ENCODE measurements at regions not wholly inside any gene's neighbourhood (a gene's known extent, or its start where the extent isn't known, plus 50 kb on each side); places are given as distances from the start of the nearest gene placed in this dataset.

DNA sequence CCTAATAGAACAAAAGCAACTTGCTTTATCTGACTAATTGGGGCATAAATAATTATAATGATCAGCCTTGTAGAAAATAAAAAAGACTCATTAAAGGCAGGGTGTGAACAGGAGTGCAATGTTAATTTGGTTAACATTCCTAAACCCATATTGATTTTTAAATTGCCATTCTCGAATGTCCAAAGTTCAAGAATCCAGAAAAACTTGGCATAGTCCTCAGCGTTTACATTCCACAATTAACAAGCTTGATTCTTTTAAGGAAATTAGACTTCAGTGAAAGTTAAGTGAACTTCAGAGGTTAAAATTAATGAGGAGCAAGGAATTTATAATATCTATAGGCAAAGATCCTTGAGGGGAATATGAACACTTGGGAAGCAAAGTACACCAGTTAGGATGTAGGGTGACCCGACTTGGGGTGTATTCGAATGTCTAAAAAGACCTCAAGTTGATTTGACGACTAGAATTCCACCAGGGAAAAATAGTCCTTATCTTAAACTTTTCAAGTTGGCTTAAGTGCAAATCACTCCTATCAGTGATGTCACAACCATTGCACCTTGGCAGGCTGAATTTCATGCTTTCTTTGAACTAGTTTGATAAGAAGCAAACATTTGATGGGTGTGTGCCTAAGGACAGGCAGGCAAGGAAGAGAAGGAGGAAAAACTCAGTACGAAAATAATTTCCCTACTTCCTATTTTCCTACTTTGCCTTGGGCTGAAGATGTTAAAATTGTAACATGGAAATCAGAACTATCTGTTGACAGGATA is 830.4 kb upstream of the COBL start:
- TF ChIP-seq GATA3 (IDR thresholded peaks at IDR 0.05; ENCODE audit: low read depth, low read length) (no peak), GATA2 (IDR thresholded peaks at IDR 0.05; ENCODE audit: low read depth, low read length) (no peak)

DNA sequence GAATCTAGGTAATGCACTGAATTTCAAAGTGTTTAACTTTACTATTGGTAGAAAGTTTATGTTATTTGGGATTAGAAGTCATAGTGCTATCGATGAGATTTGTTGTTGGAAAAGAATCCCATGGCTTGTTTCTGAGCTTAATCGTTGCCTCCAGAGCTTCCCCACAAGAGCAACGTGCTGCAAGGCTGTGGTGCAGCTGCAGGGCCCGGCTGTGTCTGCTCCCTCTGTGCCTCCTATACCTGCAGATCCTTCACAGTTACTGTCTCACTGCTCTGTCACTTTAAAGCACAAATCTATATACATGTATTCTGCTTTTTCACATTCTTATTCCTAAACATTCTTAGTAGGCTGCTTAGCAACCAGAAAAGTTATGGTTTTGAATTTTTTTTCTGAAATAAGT is 826.6 kb upstream of the COBL start:
- TF ChIP-seq GATA3 (IDR thresholded peaks at IDR 0.05; ENCODE audit: low read depth, low read length), result no peak
- TF ChIP-seq GATA2 (IDR thresholded peaks at IDR 0.05; ENCODE audit: low read depth, low read length), result no peak

DNA sequence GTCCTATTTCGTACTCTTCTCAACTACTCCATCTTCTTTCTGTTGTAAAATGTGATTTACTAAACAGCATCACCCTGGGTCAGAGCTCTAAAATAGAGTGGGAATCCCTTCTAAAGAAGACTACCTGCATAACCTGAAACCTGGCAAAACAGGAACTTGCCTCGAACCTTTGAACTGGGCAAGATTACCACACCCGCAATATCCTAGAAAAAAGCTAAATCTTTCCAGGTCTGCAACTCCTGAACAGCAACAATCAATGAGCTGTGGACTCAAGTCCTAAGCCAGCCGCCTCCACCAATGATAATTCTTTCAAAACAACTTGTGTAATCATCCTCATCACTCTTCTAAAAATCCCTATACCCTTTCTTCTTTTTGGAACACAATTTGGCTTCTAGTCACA is 824.2 kb upstream of the COBL start:
- no peak for TF ChIP-seq GATA3 (IDR thresholded peaks at IDR 0.05; ENCODE audit: low read depth, low read length)
- no peak for TF ChIP-seq GATA2 (IDR thresholded peaks at IDR 0.05; ENCODE audit: low read depth, low read length)

DNA sequence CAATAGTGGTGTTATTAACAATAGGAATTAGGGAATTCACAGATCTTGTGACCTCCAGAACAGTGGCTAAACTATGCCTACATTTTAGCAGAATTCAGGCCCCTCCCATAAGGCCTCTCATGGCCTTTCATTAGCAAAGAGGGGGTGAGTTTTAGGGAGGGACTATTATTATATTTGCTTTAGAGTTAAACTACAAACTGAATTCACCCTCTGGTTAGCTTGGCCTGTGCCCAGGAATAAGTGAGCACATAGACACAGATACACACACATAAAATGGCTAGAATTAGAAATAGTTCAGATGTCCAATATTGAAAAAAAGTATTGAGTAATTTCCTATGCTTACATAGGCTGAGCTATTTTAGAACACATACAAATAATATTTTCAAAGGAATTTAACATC is 818.8 kb upstream of the COBL start:
- TF ChIP-seq GATA2 (IDR thresholded peaks at IDR 0.05; ENCODE audit: low read depth, low read length) (no peak), GATA3 (IDR thresholded peaks at IDR 0.05; ENCODE audit: low read depth, low read length) (no peak)

DNA sequence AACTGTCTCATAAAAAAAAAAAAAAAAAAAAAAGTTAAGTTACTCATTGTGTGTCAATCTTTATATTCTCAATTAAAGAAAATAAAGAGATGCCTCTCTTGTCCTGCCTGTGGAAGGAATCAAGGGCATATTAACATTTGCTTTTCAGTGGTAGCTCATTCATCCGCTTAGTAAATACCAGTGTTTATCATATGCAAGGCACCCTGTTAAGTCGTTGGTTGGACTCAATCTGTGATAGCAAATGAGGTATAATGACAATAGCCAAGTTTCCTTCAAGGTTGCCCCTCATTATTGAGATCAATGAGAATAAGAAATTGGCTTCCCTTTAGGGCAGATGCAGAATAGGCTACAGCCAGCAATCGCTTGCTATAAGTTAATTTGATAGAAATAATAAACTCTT is 812.7 kb upstream of the COBL start:
- no peak for TF ChIP-seq GATA3 (IDR thresholded peaks at IDR 0.05; ENCODE audit: low read depth, low read length)
- TF ChIP-seq GATA2 (IDR thresholded peaks at IDR 0.05; ENCODE audit: low read depth, low read length), result no peak

DNA sequence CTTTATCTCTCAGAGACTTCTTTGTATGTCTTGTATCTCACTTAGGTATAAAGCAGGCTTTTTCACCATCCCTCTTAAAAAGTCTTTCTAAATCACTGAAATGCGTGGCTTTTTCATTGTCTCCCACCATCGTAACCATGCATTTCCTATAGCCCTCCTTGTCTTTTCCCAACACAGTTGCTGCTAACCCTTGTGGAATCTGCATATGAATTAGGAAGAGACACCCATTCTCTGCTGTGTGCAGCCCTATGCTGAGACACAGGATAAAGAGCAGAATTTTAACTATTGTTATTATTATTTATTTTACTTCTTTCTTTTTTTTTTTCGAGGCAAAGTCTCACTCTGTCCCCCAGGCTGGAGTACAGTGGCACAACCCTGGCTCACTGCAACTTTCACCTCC is 804.3 kb upstream of the COBL start:
- TF ChIP-seq GATA3 (IDR thresholded peaks at IDR 0.05; ENCODE audit: low read depth, low read length) (no peak), GATA2 (IDR thresholded peaks at IDR 0.05; ENCODE audit: low read depth, low read length) (no peak)

DNA sequence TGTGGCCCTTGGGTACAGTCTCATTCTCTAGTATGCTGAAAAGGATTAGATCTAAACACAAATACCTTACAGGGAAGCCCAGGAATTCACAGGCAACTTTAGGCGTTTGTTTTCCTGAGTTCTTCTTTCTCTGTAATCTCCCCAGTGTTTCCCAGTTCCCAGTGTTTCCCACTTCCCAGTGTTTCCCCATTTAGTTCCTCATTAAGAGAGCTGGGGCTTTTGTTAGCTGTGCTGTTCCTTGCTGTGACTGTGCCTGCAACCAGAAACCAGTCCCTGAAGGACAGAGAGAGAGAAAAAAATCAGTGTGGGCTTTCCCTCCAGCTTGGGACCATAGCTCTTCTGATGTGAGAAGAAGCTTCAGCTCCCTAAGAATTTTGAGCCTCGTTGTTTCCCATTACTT is 802.9 kb upstream of the COBL start:
- TF ChIP-seq GATA3 (IDR thresholded peaks at IDR 0.05; ENCODE audit: low read depth, low read length) (no peak), GATA2 (IDR thresholded peaks at IDR 0.05; ENCODE audit: low read depth, low read length) (no peak)

DNA sequence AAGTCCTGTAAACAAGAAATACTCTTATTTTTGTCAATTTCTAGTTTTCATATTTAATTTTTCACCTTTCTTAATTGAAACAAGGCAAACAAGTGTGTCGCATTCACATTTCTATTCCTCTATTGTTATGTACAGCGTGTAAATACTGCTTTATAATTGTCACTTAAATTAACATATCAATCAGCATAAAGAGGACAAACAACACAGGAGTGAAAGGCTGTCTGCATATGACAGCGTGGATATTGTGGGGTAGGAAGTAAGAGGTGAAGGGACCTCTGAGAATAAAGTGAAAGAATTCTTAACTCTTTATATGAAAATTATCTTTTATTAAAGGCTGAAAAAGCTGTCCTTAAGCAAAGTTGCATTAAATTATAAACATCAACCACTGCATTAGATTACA is 797.9 kb upstream of the COBL start:
- TF ChIP-seq GATA2 (IDR thresholded peaks at IDR 0.05; ENCODE audit: low read depth, low read length) (no peak), GATA3 (IDR thresholded peaks at IDR 0.05; ENCODE audit: low read depth, low read length) (no peak)

DNA sequence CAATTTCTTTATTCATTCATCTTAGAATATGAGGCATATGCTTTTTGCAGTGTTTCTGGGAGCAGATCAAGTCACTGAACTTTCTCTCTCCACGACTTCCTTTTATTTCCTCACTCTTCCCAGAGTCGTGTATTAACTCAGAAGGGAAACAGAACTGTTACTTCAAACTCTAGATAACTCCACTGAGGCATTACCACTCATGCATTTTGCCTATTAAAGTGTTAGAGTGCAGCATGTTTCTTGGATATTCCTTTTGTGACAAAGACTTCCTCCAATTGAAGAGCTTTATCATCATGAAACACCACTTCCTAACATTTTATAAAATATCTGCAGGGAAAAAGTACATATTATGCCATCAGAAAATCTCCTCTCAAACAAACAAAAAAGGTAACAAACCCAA is 797.4 kb upstream of the COBL start:
- no peak for TF ChIP-seq GATA2 (IDR thresholded peaks at IDR 0.05; ENCODE audit: low read depth, low read length)
- no peak for TF ChIP-seq GATA3 (IDR thresholded peaks at IDR 0.05; ENCODE audit: low read depth, low read length)

DNA sequence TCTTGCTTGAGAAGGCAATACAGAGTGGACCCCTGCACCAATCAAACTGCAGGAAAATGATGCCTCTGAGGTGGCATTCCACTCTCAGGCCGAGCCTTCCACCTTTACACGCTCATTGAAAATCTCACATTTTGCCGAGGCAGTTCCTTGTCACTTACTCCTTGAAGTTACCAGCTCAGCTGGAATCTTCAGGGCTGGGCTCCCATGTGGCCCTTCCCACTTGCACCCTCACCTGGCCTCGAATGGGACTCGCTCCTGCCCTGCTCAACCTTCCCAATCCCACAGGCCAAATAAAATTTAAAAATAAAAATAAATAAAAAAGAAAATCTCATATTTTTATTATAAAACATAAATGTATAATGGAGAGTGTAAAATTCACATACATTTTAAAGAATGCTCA is 790.7 kb upstream of the COBL start:
- TF ChIP-seq GATA2 (IDR thresholded peaks at IDR 0.05; ENCODE audit: low read depth, low read length), result no peak
- no peak for TF ChIP-seq GATA3 (IDR thresholded peaks at IDR 0.05; ENCODE audit: low read depth, low read length)

DNA sequence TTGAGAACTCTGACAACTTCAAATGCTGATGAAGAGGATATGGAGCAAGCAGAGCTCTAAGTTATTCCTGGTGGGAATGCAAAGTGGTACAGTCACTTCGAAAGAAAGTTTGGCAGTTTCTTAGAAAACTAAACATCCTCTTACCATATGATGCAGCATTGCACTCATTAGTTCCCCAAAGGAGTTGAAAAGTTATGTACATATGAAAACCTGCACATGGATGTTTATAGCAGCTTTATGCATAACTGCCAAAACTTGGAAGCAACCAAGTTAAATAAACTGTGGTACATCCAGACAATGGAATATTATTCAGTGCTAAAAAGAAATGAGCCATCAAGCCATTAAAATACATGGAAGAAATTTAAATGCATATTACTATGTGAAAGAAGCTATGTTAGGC is 779.3 kb upstream of the COBL start:
- TF ChIP-seq GATA2 (IDR thresholded peaks at IDR 0.05; ENCODE audit: low read depth, low read length), result no peak
- no peak for TF ChIP-seq GATA3 (IDR thresholded peaks at IDR 0.05; ENCODE audit: low read depth, low read length)

DNA sequence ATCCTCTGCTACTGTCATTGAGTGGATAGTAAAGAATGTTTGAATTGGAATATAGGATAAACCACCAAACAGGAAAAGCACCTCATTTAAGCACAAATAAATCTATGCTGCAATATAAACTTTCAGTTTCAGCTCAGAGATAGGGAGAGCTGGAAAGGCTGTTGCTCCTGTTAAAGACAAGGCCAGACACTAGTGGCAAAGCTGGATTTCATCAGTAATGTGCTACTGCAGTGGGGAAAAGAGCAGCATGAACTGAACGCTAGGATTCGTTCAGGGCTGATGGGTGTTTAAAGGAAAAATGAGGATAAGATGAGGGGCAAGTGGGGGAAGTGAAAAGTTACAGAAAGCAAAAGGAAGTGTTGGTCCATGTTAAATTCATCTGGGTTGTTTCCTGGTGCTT is 775.4 kb upstream of the COBL start:
- TF ChIP-seq GATA2 (IDR thresholded peaks at IDR 0.05; ENCODE audit: low read depth, low read length) (no peak), GATA3 (IDR thresholded peaks at IDR 0.05; ENCODE audit: low read depth, low read length) (no peak)

DNA sequence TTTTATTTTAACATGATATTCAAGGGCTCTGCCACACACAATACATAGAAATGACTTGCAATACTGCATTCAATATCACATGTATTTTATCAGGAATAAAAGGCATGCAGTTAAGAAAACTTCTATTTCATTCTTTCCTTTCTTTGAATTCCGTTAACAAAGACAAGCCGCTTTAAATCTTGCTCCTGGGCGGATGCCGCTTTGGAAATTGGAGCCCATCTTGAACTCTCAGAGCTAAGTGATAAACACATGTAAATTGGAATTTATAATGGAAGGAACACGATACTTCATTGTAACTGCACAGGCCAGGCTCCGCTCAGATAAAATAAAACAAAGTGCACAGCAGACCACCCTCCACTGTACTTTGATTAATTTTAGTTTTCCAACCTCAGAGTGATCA is 774.5 kb upstream of the COBL start:
- no peak for TF ChIP-seq GATA2 (IDR thresholded peaks at IDR 0.05; ENCODE audit: low read depth, low read length)
- TF ChIP-seq GATA3 (IDR thresholded peaks at IDR 0.05; ENCODE audit: low read depth, low read length), result no peak

DNA sequence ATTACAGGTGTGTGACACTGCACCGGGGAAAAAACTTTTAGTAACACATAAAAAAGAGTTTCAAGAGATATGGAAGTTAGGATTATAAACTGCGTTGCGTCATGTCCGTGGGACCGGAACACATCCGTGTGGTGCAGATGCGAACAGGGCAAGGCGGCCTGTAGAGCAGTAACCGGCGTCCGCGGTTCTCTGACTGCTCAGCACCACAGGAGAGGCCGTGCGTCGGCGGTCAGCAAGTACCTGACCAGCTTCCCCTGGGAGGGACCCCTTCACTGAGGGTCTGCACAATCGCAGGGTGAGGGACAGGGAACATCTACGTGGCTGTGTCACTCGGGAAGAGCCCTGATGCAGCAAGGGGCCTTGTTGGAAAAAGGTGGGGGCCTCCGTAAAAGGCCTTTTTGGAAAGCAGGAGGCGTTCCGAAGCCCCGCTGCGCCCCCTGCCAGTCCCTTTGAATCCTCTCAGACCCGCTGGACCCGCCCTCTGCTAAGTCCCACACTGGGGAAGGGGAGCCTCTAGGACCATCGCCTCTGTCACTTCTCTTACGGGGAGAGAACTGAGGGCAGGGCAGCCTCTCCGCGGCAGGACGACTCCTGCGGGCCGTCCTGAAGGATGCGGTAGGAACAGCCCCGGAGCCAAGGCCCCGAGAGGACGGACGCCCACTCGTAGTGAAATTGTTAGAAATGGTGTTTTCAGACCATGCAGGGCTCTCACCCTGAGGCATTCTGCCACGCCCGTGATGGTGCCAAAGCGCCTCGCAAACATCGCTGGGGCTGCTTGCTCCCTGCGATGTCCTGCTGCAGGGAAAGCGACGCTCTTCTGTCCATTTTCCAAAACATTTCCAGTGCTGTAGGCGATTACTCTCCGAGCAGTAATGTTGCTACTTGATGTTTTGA is 771.6 kb upstream of the COBL start:
- TF ChIP-seq GATA3 (IDR thresholded peaks at IDR 0.05; ENCODE audit: low read depth, low read length), result no peak
- no peak for TF ChIP-seq GATA2 (IDR thresholded peaks at IDR 0.05; ENCODE audit: low read depth, low read length)

DNA sequence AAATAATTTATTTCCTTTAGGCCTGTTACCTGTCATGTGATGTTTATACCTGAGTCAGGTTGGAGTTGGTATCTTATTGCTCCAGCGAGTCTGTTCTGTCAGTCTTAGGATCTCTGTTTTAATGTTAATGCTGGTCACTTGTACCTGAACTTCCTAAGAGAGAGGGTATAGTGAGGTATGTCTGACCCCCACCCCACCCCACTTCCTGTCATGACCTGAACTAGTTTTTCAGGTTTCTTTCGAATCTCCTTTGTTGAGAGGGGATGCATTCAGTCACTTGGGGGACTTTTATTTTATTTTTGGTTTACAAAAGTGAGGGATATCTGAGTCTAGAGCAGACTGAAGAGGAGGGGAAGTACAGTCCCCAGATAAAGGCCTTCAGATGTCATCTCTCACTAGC is 769.0 kb upstream of the COBL start:
- TF ChIP-seq GATA2 (IDR thresholded peaks at IDR 0.05; ENCODE audit: low read depth, low read length), result no peak
- TF ChIP-seq GATA3 (IDR thresholded peaks at IDR 0.05; ENCODE audit: low read depth, low read length), result no peak
